Skeletal muscle cell (primary cell): ENCODE measurements at regions not wholly inside any gene's neighbourhood (a gene's known extent, or its start where the extent isn't known, plus 50 kb on each side); places are given as distances from the start of the nearest gene placed in this dataset.
"Not testable (repeated sequence)": the region's sequence is repeated elsewhere in the genome, so short reads cannot be mapped to it uniquely, and the experiment has no call there.

ENCODE experiments used
- DNase-seq: peaks from one replicate; pipeline ENCODE4 v3.0.0-alpha.2; 2010; ENCODE audit warnings: low read depth
- H3K4me3 ChIP-seq: 2 replicates; pipeline ENCODE4 v1.5.1; 2011; ENCODE audit warnings: low read depth, mild to moderate bottlenecking, control low read depth, low read length, moderate library complexity

DNA sequence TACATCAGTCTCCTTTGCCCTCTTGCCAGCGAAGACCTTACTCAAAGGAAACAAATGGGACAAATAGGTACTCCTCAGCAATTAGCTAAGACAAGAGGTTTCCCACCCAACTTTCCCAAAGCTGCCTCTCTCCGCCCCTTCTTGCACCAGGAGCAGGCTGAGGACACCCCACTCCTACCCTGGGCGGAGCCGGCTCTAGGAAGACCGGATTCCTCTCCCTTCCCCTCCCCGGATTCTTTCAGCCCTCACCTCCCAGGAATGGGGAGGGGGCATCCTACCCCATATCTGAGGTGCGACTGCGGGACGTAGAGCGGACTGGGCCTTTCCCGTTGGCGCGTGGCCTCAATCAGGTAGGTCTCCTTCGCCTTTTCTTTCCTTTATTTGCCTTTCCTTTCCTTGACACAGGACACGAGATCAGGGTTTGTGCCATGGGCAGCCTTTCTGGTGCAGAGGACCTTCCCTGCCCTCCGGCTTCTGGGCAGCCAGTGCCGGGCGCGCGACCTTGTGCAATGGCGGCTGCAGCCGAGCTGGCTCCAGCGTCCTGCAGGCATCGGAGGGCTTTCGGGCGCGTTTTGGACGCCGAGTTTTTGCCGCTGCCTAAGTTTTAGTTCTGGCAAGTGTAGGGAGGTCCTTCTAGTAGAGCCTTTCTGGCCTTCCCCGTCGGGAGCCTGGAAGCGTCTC is 279.9 kb downstream of the PLS3 start:
- H3K4me3 ChIP-seq, DNase-seq: not testable (repeated sequence)

DNA sequence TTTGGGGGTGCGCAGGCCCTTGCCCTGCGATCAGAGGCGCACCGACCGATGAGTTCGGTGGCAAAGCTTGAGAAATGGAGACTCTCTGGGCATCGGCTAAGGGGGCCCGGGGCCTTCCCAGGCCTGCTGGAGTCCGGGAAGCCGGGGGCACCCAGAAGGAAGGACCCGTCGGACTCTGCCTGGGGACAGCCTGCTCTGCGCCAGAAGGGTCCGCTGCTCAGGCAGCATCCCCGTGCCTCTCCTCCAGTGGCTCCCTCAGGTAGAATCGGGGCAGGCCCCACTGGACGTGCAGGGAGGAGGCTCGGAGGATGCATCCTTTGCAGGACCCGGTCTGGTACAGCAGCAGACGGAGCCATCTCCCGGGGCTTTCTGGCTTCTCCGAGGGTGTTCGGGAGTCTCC is 290.0 kb downstream of the PLS3 start:
- not testable (repeated sequence) for DNase-seq, H3K4me3 ChIP-seq

DNA sequence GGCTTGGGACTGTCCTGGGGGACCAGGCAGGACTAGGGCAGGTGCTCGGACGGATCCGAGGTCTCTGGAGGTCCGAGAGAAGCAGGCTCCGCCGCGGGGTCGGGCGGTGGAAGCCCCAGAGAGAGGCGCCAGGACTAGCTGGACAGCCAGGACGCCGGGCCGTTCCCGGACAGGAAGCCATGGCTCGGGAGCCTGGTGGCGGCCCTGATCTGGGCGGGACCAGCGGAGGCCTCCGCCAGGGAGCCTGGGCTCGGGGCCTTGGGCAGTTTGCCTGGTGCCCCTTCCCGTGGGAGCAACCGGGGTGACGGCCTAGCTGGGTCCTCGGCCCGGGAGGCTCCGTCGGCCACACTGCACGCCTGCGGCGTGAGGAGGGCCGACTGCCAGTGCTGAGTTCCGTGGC is 292.3 kb downstream of the PLS3 start:
- DNase-seq, H3K4me3 ChIP-seq: not testable (repeated sequence)

DNA sequence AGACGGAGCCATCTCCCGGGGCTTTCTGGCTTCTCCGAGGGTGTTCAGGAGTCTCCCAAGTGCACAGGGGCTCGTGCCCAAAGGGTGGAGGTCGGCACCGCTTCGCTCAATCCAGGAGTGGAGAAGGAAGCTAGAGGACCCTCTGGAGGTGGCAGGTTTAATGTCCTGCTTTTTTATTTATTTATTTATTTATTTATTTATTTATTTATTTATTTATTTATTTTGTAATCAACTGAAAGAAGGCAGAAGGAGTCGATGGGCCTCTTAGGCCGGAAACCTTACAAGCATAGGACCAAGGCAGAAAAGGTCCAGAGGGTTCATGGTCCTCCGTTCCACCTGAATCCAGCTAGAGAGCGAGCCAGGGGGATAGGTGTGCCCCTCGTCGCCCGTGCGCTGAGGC is 289.4 kb upstream of the AGTR2 start:
- not testable (repeated sequence) for DNase-seq, H3K4me3 ChIP-seq

DNA sequence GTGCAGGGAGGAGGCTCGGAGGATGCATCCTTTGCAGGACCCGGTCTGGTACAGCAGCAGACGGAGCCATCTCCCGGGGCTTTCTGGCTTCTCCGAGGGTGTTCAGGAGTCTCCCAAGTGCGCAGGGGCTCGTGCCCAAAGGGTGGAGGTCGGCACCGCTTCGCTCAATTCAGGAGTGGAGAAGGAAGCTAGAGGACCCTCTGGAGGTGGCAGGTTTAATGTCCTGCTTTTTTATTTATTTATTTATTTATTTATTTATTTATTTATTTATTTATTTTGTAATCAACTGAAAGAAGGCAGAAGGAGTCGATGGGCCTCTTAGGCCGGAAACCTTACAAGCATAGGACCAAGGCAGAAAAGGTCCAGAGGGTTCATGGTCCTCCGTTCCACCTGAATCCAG is 286.4 kb upstream of the AGTR2 start:
- not testable (repeated sequence) for DNase-seq, H3K4me3 ChIP-seq

DNA sequence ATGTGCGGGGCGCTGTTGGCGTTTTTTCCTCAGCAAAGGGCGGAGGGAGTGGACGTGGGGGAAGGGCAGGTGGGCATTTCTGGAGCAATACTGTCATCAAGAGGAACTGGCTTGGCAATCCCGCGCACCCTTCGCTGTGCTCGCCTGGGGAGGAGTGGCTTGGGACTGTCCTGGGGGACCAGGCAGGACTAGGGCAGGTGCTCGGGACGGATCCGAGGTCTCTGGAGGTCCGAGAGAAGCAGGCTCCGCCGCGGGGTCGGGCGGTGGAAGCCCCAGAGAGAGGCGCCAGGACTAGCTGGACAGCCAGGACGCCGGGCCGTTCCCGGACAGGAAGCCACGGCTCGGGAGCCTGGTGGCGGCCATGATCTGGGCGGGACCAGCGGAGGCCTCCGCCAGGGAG is 282.5 kb upstream of the AGTR2 start:
- DNase-seq: not testable (repeated sequence)

DNA sequence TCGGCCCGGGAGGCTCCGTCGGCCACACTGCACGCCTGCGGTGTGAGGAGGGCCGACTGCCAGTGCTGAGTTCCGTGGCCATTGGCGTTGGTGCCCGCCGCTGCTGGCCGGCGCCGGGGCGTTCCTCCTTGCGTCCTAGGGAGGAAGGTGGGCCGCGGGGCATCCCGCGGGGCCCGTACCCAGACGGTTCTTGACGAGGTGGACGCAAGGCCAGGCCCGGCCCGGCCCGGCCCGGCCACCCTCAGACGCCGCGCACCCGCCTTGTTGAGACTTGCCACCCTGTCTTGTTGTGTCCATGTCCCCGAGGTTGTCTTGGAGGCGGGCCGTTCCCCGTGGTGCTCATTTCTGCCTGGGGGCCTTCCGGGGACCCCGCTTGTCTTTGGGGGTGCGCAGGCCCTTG is 282.0 kb upstream of the AGTR2 start:
- H3K4me3 ChIP-seq, DNase-seq: not testable (repeated sequence)

More for the DNA sequence above, 282.5 kb upstream of the AGTR2 start:
- not testable (repeated sequence) for H3K4me3 ChIP-seq

DNA sequence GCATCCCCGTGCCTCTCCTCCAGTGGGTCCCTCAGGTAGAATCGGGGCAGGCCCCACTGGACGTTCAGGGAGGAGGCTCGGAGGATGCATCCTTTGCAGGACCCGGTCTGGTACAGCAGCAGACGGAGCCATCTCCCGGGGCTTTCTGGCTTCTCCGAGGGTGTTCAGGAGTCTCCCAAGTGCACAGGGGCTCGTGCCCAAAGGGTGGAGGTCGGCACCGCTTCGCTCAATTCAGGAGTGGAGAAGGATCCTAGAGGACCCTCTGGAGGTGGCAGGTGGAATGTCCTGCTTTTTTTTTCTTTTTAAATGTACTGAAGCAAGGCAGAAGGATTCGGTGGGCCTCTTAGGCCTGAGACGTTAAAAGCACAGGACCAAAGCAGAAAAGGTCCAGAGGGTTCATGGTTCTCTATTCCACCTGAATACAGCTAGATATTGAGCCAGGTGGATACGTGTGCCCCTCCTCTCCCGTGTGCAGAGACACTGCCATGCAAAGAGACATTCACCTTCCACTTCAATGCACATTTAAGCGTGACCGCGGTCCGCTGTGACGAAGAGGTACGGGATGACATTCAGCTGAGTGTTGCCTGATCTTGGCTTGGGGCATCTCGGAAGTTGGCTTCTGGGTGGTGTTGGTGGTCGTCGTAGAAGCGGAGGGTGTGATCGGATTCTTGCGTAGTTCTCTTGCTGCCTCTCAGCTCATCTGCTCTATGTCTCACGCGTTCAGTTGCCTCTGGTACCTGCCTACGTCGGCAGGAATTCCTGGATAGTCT is 281.2 kb upstream of the AGTR2 start:
- no peak for DNase-seq
- H3K4me3 ChIP-seq: no peak overlapping the region

DNA sequence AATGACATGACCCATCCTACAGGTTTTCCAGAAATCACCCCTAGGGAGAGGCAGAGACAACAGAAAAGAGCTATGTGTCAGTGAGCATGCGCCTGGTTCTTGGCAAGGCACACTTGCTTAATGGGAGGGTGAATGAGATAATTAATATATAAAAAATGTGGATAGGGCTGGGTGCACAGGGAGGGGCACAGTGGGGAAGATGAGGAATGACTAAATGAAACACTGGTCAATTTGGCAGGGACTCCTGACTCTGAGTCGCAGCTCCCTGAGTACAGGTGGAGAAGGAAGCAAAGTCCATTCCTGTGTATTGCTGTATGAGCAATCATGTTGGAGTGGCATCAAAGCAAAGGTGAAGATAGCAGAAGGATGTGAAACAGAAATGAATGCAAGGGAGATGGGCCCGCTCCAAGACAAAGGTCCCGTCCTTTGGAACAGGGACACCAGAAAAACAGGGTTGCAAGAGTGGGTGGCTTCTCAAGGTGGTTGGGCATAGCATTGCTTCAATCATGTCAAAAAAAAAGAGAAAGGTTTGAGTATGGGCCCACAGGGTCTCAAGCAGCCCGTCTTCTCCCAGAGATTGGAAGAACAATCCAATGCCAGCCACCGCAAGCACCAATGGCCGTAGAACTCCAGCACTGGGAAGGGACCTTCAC is 278.4 kb upstream of the AGTR2 start:
- DNase-seq: no peak

DNA sequence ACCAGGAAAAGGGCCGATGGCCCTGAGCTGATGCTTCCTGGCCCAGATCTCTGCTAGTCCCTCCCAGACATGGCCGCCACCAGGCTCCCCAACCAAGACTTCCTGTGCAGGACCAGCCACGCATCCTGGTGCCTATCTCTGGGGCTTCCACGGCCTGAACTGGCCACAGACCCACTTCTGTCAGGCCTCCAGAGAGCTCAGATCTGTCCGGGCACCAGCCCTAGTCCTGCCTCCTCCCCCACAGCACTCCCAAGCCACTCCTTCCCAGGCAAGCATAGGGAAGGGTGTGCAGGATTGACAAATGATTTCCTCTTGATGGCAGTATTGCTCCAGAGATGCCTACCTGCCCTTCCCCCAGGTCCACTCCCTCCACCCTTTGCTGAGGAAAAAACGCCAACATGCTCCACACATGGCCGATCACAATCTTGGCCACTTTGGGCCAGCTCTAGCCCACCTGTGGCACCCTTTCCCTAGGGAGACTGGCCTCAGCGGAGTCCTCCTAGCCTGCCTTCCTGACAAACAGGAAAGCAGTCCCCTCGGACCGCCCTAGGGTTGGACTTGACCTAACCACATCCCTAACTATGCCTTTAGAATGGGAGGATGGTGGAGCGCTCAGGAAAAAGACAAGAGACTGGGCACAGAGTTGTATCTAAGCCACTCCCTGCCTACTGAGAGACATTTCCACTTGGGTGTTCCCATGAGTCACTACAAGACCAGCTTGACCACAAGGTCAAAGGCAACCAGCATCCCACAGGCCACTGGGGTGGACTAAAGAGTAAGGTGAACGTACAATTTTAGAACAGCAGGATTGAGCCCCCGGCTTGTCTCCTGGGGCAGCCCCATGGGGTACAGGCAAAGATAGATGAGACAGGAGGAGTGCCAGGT is 277.5 kb upstream of the AGTR2 start:
- DNase-seq: no peak
- H3K4me3 ChIP-seq: no peak overlapping the region

More for the DNA sequence above, 278.4 kb upstream of the AGTR2 start:
- no peak overlapping the region for H3K4me3 ChIP-seq

DNA sequence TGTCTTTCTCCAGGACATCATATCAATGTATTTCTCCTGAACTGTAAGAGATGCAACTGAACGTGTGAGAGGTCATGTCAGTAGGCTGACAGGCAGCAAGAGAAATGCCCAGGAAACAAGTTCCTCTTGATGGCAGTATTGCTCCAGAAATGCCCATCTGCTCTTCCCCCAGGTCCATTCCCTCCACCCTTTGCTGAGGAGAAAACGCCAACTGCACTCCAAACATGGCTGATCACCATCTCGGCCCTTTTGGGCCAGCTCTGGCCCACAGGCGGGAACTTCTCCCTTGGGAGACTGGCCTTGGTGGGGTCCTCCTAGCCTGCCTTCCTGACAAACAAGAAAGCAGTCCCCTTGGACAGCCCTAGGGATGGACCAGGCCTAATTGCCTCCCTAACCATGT is 276.5 kb upstream of the AGTR2 start:
- no peak overlapping the region for H3K4me3 ChIP-seq
- no peak for DNase-seq

DNA sequence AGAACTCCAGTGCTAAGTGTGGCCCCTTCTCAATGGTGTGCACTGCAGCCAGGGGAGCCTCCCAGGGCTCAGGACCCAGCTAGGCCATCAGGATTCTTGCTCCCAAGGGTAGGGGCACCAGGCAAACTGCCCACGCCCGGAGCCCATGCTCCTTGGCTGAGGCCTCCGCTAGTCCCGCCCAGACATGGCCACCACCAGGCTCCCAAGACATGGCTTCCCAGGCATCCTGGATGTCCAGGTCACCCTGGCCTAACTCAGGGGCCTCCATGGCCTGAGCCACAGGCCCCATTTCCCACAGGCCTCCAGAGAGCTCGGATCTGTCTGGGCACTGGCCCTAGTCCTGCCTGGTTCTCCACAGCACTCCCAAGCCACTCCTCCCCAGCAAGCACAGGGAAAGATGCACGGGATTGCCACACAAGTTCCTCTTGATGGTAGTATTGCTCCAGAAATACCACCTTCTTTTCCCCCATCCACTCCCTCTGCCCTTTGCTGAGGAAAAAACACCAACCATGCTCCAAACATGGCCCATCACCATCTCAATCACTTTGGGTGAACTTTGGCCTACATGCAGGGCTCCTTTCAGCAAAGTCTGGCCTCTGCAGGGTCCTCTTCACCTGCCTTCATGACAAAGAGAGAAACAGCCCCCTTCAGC is 274.7 kb upstream of the AGTR2 start:
- no peak overlapping the region for H3K4me3 ChIP-seq
- no peak for DNase-seq

DNA sequence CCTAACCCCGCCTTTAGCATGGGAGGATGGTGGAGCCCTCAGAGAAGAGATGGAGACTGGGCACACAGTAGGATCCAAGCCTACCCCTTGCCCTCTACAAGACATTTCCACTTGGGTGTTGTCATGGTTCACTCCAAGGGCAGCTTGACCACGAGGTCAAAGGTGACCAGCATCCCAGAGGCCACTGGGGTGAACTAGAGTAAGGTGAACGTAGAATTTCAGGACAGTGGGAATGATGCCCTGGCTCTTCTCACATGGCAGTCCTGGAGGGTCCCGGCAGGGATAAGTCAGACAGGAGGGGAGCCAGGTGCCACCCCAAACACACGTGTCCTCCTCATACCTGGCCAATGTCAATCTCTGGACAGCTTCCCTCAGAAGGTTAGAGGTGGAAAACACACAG is 274.2 kb upstream of the AGTR2 start:
- H3K4me3 ChIP-seq: no peak overlapping the region
- no peak for DNase-seq

DNA sequence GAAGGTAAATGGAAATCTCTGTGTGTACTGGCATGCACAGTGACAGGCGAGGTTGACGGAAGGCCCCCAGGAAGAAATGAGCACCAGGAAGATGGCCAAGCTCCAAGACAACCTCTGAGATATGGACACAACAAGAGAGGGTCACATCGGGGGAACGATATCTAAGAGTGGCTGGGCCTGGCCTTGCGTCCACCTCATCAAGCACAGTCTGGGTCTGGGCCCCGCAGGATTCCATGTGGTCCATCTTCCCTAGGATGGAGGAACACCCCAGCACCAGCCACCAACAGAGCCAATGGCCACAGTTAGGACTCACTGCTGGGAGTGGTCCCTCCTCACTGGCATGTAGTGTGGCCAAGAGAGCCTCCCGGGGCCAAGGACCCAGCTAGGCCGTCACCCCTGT is 272.6 kb upstream of the AGTR2 start:
- H3K4me3 ChIP-seq: no peak overlapping the region
- DNase-seq: no peak

DNA sequence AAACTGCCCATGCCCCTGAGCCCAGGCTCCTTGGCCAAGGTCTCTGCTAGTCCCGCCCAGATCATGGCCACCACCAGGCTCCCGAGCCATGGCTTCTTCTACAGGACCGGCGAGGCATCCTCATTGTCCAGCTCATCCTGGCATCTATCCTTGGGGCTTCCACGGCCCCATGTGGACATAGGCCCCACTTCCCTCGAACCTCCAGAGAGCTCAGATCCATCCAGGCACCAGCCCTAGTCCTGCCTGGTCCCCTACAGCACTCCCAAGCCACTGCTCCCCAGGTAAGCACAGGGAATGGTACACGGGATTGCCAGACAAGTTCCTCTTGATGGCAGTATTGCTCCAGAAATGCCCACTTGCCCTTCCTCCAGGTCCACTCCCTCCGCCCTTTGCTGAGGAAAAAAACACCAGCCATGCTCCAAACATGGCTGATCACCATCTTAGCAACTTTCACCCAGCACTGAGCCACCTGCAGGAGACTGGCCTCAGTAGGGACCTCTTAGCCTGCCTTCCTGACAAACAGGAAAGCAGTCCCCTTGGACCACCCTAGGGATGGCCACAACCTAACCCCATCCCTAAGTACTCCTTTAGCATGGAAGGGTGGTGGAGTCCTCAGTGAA is 272.1 kb upstream of the AGTR2 start:
- no peak for DNase-seq

DNA sequence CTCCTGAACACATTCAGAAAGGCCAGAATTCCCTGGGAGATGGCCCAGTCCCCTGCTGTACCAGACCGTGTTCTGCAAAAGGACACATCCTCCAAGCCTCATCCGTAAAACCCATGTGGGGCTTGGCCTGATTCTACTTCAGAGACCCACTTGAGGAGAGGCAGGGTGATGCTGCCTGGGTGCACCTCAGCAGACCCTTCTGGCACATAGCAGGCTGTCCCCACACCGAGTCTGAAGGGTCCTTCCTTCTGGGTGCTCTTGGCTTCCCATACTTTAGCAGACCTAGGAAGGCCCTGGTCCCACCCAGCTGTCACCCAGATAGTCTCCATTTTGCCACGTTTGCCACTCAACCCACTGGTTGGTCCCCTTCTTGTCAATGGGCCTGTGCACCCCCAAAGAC is 270.1 kb upstream of the AGTR2 start:
- no peak for DNase-seq

More for the DNA sequence above, 272.1 kb upstream of the AGTR2 start:
- H3K4me3 ChIP-seq: no peak overlapping the region

DNA sequence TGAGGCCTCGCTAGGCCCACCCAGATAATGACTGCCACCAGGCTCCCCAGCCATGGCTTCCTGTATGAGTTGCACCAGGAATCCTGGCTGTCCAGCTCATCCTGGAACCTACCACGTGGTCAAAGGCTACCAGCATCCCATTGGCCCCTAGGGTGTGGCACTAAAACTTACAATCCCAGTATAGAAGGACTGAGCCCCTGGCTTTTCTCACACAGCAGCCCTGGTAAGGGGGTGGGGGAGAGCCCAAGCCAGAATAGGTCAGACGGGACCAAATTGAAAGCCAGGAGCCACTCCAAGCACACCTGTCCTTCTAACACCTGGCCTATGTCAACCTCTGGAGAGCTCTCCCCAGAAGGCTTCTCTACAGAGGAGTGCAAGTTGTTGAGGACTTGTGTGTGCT is 269.3 kb upstream of the AGTR2 start:
- no peak overlapping the region for H3K4me3 ChIP-seq
- no peak for DNase-seq

More for the DNA sequence above, 270.1 kb upstream of the AGTR2 start:
- H3K4me3 ChIP-seq: no peak overlapping the region

DNA sequence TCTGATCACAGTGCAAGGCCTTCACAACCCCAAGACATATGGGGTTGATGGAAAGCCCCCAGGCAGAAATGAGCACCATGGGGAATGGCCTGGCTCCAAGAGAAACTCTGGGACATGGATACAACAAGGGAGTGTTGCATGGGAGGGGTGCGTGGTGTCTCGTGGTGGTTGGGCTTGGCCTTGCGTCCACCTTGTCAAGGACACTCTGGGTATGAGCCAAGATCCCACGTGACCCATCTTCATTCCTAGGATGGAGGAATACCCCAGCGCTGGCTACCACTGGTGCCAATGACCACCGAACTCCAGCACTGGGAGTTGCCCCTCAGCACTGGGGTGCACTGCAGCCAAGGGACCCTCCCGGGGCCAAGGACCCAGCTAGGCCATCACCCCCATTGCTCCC is 267.5 kb upstream of the AGTR2 start:
- DNase-seq: no peak
- H3K4me3 ChIP-seq: no peak overlapping the region

DNA sequence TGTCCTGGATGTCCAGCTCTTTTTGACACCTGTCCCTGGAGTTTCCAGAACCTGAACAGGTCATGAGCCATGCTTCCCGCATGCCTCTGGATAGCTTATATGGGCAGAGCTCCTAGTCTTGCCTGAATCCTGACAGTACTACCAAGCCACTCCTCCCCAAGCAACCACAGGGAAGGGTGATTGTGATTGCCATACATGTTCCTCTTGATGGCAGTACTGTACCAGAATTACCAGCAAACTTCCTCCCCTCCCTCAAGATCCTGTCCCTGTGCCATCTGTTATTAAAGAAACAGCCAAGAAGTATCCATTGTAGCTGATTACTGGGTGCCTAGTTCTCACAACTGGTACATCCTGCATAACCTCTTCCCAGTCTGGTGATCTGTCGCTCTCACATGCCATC is 264.3 kb upstream of the AGTR2 start:
- H3K4me3 ChIP-seq: no peak overlapping the region
- no peak for DNase-seq
